Panc1 (cell line): ENCODE measurements at regions not wholly inside any gene's neighbourhood (a gene's known extent, or its start where the extent isn't known, plus 50 kb on each side); places are given as distances from the start of the nearest gene placed in this dataset.
A peak's percentile ranks its signal among the peaks of the same experiment; 100 is the strongest.

ENCODE experiments used
- ATAC-seq: fragments of 200-7000 bp; cut with Tn5 transposase; 2 replicates; pipeline ENCODE4 v1.9.1; 2020; ENCODE audit warnings: mild to moderate bottlenecking, moderate library complexity
- BruUV-seq: library from RNA; stranded (reverse); fragments of 400-500 nt; replicated peaks from 2 replicates; lab custom pipeline; 2021; lab: Mats Ljungman, UMichigan
- CTCF ChIA-PET: fragments of 300-600 bp; sonication (Branson Sonifier 250); formaldehyde crosslinking; loops from one replicate; lab custom pipeline; 2022; ENCODE audit warnings: antibody characterized with exemption; lab: Charles Lee
- POLR2A ChIA-PET: fragments of 300-600 bp; sonication (Branson Sonifier 250); formaldehyde crosslinking; loops from one replicate; lab custom pipeline; 2022; ENCODE audit warnings: antibody characterized with exemption; lab: Charles Lee
- DNase-seq: peaks from one replicate; pipeline ENCODE4 v3.0.0-alpha.2; 2010; ENCODE audit warnings: low read depth, low spot score
- H3K27ac ChIP-seq: 2 replicates; pipeline ENCODE4 v1.5.1; 2011; ENCODE audit warnings: mild to moderate bottlenecking, low read length, inconsistent platforms
- H3K27me3 ChIP-seq: fragments of 200-500 bp; sonication (Bioruptor generic); 2 replicates; pipeline ENCODE4 v1.6.0; 2014; ENCODE audit warnings: low read length, inconsistent platforms; ENCODE audit not compliant: control insufficient read depth, insufficient read depth
- H3K36me3 ChIP-seq: fragments of 200-500 bp; sonication (Bioruptor generic); 2 replicates; pipeline ENCODE4 v1.5.1; 2014; ENCODE audit warnings: inconsistent platforms, mild to moderate bottlenecking, low read length, moderate library complexity; ENCODE audit not compliant: control insufficient read depth, insufficient read depth
- H3K4me1 ChIP-seq: 2 replicates; pipeline ENCODE4 v1.5.1; 2011; ENCODE audit warnings: inconsistent platforms, mild to moderate bottlenecking, low read length, moderate library complexity; ENCODE audit not compliant: control insufficient read depth, insufficient read depth
- H3K4me3 ChIP-seq, 2 experiments: 2 replicates each; pipeline ENCODE4 v1.5.1; 2011 to 2012; ENCODE audit warnings: low read depth in 2 of 2, low read length in 2 of 2, mild to moderate bottlenecking in 2 of 2, inconsistent platforms in 1 of 2, moderate library complexity in 1 of 2
- H3K9me3 ChIP-seq: fragments of 200-500 bp; sonication (Bioruptor generic); 2 replicates; pipeline ENCODE4 v1.5.1; 2014; ENCODE audit warnings: low read depth, mild to moderate bottlenecking, inconsistent platforms, low read length, moderate library complexity; ENCODE audit not compliant: control insufficient read depth, insufficient read depth
- POLR2AphosphoS5 ChIP-seq: IDR thresholded peaks from 2 replicates; pipeline ENCODE4 v1.6.1; 2012; ENCODE audit warnings: mild to moderate bottlenecking, low read depth, low read length, moderate library complexity
- SIN3A ChIP-seq: IDR thresholded peaks from 2 replicates; pipeline ENCODE4 v1.6.1; 2012; ENCODE audit warnings: low read depth, mild to moderate bottlenecking, low read length, moderate library complexity, borderline replicate concordance; ENCODE audit not compliant: insufficient read depth
- TCF7L2 ChIP-seq: IDR thresholded peaks from 2 replicates; pipeline ENCODE4 v1.6.1; 2011; ENCODE audit warnings: mild to moderate bottlenecking, low read depth, low read length, inconsistent platforms
- in situ Hi-C: cut with HindIII; loops from 2 replicates; pipeline ENCODE4 v1.10.0; 2016; ENCODE audit warnings: low sequenced_read_pairs, low pct_unique_long_range_greater_than_20kb
- intact Hi-C: fragments of 100-400 bp; cut with micrococcal nuclease; formaldehyde crosslinking; loops from one replicate; pipeline ENCODE4 v1.10.0; 2022; ENCODE audit not compliant: unreplicated experiment
- TF ChIP-seq, protein P1 (sequence below): fragments of 450-650 bp; IDR thresholded peaks from 2 replicates; pipeline ENCODE4 v1.5.1; 2017; ENCODE audit warnings: mild to moderate bottlenecking
- TF ChIP-seq, protein P2 (sequence below), 2 experiments: IDR thresholded peaks; 2 replicates each; pipeline ENCODE4 v1.6.1; 2011 to 2012; ENCODE audit warnings: low read depth in 2 of 2, control low read depth in 1 of 2, low read length in 1 of 2, mild to moderate bottlenecking in 1 of 2, moderate library complexity in 1 of 2; ENCODE audit not compliant: insufficient read depth in 1 of 2

DNA sequence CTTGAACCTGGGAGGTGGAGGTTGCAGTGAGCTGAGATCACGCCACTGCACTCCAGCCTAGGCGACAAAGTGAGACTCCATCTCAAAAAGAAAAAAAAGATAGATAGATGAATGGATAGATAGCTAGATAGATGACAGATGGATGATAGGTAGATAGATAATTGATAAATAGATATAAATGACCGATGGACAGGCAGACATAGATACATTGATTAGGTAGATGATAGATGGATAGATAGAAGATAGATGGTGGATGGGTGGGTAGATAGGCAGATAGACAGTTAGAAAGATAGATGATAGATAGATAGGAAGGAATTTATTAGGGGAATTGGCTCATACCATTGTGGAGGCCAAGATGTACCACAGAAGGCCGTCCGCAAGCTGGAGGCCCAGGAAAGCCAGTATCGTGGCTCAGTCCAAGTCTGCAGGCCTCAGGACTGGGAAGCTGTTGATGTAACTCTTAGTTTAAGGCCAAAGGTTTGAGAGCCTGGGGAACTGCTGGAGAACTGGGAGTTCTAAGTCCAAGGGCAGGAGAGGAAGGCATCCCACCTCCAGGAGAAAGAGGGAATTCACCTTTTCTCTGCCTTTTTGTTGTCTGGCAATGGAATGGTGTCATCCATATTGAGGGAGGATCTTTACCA is 156.1 kb downstream of the SEC14L1 start:
- CTCF ChIA-PET, result no interaction called here

DNA sequence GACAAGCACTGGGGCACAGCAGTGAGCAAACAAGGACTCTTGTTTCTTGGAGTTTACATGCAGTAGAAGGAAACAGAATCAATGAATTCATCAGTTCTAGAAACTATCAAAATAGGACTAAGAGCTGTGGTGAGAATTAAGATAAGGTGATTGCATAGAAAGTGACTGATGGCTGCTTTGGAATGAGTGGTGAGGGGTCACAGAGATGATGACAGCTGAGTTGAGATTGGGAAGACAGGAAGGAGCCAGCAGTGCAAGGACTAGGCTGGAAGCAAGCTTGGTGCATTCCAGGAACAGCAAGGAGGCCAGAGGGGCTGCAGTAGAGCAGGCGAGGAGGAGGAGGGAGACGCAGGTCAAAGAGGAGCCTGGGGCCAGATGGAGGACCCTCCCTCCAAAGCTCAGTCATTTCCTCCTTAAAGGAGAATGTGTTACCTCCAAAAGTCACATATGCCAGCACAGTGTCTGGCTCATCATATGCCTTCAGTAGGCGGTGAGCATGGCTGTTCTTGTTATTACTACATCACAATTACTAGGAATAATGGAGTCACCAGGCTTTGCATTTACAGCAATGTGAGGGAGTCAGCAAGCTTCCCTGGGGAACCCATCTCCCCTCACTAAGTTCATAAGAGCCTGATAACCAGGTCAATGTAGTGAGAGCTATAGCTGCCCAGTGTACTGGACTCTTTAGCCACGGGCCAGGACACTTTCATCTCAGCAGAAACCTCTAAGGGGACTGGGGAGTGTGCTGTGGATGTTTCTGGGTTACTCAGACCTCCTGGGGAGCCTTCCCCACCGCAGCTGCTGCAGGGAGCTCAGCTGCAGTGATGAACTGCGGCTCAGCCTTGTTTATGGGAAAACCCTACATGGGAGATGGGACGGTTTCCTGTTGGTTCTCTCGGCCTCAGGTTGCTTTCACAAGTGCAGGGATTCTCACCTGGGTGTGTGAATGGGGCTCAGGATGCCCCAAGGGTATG is 157.2 kb downstream of the SEC14L1 start:
- CTCF ChIA-PET, result no interaction called here
- intact Hi-C loops, result no loop called here
- ATAC-seq (peak; percentile 61), DNase-seq (no peak)
- Histone ChIP-seq H3K27me3 (no peaks in the 10 kb centered on the region), H3K4me1 (peaks cover 81% of the 10 kb centered on the region), H3K4me3 (no peak overlapping the region), H3K27ac (peak overlapping the region; percentile 74), H3K36me3 (peaks cover 7% of the 10 kb centered on the region), H3K9me3 (no peaks in the 10 kb centered on the region)
- in situ Hi-C loops, result no loop called here
- TF ChIP-seq, protein P1, sequence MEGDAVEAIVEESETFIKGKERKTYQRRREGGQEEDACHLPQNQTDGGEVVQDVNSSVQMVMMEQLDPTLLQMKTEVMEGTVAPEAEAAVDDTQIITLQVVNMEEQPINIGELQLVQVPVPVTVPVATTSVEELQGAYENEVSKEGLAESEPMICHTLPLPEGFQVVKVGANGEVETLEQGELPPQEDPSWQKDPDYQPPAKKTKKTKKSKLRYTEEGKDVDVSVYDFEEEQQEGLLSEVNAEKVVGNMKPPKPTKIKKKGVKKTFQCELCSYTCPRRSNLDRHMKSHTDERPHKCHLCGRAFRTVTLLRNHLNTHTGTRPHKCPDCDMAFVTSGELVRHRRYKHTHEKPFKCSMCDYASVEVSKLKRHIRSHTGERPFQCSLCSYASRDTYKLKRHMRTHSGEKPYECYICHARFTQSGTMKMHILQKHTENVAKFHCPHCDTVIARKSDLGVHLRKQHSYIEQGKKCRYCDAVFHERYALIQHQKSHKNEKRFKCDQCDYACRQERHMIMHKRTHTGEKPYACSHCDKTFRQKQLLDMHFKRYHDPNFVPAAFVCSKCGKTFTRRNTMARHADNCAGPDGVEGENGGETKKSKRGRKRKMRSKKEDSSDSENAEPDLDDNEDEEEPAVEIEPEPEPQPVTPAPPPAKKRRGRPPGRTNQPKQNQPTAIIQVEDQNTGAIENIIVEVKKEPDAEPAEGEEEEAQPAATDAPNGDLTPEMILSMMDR, result no peak
- TF ChIP-seq POLR2AphosphoS5, result peak; percentile 25; the same call in 1 of the 2 replicates
- POLR2A ChIA-PET, result interaction anchor here (0.7 to 1.2 kb wide), 3 partner anchors 9 to 23 kb away, joined by 3 to 7 read pairs (median 4); no protein-coding TSS in a partner anchor
- BruUV-seq, result no TSS peak

More for the DNA sequence above, 156.1 kb downstream of the SEC14L1 start:
- in situ Hi-C loops, result no loop called here
- intact Hi-C loops, result no loop called here
- Histone ChIP-seq H3K4me1 (peaks cover 71% of the 10 kb centered on the region), H3K27me3 (no peaks in the 10 kb centered on the region), H3K27ac (peak overlapping the region; percentile 74), H3K36me3 (peaks cover 7% of the 10 kb centered on the region), H3K9me3 (no peaks in the 10 kb centered on the region), H3K4me3 (no peak overlapping the region)
- TSS peak; percentile 35 for BruUV-seq
- TF ChIP-seq, protein P2, sequence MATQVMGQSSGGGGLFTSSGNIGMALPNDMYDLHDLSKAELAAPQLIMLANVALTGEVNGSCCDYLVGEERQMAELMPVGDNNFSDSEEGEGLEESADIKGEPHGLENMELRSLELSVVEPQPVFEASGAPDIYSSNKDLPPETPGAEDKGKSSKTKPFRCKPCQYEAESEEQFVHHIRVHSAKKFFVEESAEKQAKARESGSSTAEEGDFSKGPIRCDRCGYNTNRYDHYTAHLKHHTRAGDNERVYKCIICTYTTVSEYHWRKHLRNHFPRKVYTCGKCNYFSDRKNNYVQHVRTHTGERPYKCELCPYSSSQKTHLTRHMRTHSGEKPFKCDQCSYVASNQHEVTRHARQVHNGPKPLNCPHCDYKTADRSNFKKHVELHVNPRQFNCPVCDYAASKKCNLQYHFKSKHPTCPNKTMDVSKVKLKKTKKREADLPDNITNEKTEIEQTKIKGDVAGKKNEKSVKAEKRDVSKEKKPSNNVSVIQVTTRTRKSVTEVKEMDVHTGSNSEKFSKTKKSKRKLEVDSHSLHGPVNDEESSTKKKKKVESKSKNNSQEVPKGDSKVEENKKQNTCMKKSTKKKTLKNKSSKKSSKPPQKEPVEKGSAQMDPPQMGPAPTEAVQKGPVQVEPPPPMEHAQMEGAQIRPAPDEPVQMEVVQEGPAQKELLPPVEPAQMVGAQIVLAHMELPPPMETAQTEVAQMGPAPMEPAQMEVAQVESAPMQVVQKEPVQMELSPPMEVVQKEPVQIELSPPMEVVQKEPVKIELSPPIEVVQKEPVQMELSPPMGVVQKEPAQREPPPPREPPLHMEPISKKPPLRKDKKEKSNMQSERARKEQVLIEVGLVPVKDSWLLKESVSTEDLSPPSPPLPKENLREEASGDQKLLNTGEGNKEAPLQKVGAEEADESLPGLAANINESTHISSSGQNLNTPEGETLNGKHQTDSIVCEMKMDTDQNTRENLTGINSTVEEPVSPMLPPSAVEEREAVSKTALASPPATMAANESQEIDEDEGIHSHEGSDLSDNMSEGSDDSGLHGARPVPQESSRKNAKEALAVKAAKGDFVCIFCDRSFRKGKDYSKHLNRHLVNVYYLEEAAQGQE (IDR thresholded peaks at IDR 0.05; ENCODE audit: insufficient read depth in 1 of 2, low read depth in 2 of 2, low read length in 1 of 2), result no peak
- TF ChIP-seq POLR2AphosphoS5 (no peak; the same call in 1 of the 2 replicates), TCF7L2 (no peak), SIN3A (no peak)
- TF ChIP-seq, protein P1, result no peak
- POLR2A ChIA-PET, result no interaction called here
- ATAC-seq (no peak), DNase-seq (no peak)
